ENCODE measurements at regions not wholly inside any gene's neighbourhood (a gene's known extent, or its start where the extent isn't known, plus 50 kb on each side); places are given as distances from the start of the nearest gene placed in this dataset.

DNA sequence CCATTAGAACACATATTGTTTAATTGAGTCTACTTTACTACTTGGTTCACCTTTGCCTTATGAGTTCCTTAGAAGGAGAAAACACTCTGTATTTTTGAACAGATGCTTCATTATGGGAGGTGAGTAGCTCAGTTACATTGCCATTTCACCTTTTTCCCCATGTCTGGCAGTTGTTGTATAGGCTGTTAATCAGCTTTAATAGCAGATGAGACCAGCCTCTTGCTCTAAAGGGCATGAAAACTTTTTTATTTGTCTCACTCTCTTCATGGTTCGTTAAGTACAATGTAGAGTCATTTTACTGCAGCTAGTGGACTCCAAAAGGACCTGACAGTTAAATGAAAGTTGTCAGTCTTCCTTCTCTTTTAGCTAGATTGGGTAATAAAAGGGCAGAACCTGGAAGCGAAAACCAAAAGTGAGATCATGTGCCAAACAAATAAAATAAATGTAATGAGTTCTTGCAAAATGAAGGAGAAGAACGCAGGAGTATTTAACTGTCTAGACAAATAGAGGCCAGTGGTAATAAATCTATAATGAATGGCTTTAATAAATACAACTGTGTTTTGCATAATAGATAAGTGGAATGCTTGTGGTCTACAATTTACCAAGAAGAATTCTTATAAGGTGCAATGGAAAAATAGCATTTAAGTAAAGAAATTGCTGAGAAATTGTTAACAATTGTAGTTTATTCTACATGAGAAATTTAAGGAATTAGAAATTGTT lies 180.0 kb upstream of the NEGR1 start:
- TF ChIP-seq, protein P1, sequence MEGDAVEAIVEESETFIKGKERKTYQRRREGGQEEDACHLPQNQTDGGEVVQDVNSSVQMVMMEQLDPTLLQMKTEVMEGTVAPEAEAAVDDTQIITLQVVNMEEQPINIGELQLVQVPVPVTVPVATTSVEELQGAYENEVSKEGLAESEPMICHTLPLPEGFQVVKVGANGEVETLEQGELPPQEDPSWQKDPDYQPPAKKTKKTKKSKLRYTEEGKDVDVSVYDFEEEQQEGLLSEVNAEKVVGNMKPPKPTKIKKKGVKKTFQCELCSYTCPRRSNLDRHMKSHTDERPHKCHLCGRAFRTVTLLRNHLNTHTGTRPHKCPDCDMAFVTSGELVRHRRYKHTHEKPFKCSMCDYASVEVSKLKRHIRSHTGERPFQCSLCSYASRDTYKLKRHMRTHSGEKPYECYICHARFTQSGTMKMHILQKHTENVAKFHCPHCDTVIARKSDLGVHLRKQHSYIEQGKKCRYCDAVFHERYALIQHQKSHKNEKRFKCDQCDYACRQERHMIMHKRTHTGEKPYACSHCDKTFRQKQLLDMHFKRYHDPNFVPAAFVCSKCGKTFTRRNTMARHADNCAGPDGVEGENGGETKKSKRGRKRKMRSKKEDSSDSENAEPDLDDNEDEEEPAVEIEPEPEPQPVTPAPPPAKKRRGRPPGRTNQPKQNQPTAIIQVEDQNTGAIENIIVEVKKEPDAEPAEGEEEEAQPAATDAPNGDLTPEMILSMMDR (IDR thresholded peaks at IDR 0.05): no peak
- no peak for TF ChIP-seq POLR2A (IDR thresholded peaks at IDR 0.05)

All from uterus (tissue), 2 donors.